Endothelial cell of umbilical vein (primary cell): ENCODE measurements at regions not wholly inside any gene's neighbourhood (a gene's known extent, or its start where the extent isn't known, plus 50 kb on each side); places are given as distances from the start of the nearest gene placed in this dataset.

ENCODE experiments used
- BruUV-seq: library from RNA; stranded (reverse); fragments of 400-500 nt; replicated peaks from 2 replicates; lab custom pipeline; 2021; lab: Mats Ljungman, UMichigan
- CTCF ChIA-PET: fragments of 300-600, 350-600 bp; sonication (Branson Sonifier 250); formaldehyde crosslinking; loops from one replicate; lab custom pipeline; 2021; ENCODE audit warnings: antibody characterized with exemption, inconsistent platforms; lab: Charles Lee
- POLR2A ChIA-PET: fragments of 300-600, 350-600 bp; sonication (Branson Sonifier 250); formaldehyde crosslinking; loops from one replicate; lab custom pipeline; 2021; ENCODE audit warnings: antibody characterized with exemption, inconsistent platforms; lab: Charles Lee
- DNase-seq: peaks from one replicate; pipeline ENCODE4 v3.0.0-alpha.2; 2011; ENCODE audit warnings: low read depth, low spot score
- FAIRE-seq: peaks from 2 replicates; lab custom pipeline; 2011; peaks lifted over from hg19 to GRCh38; lab: Jason Lieb, UNC
- H2AFZ ChIP-seq: 2 replicates; pipeline ENCODE4 v1.6.0; 2012; ENCODE audit warnings: low read depth, low read length, control low read depth, inconsistent platforms
- H3K27ac ChIP-seq: 2 replicates; pipeline ENCODE4 v1.5.1; 2011; ENCODE audit warnings: low read depth, mild to moderate bottlenecking, control low read depth, low read length, moderate library complexity; ENCODE audit not compliant: insufficient read depth
- H3K27me3 ChIP-seq, 2 experiments: 2 replicates each; pipeline versions ENCODE4 v1.6.0 to v1.6.1; 2011; ENCODE audit warnings: low read length in 2 of 2, mixed read lengths in 1 of 2; ENCODE audit not compliant: control insufficient read depth in 2 of 2, insufficient read depth in 2 of 2
- H3K36me3 ChIP-seq, 2 experiments: 2 replicates in 1 of 2; 3 replicates in 1 of 2; pipeline ENCODE4 v1.5.1; 2011; ENCODE audit warnings: low read length in 2 of 2, mild to moderate bottlenecking in 1 of 2, moderate library complexity in 1 of 2; ENCODE audit not compliant: control insufficient read depth in 2 of 2, insufficient read depth in 2 of 2; ENCODE audit errors: extremely low read depth in 1 of 2
- H3K4me1 ChIP-seq: 3 replicates; pipeline ENCODE4 v1.5.1; 2011; ENCODE audit warnings: mild to moderate bottlenecking, low read length; ENCODE audit not compliant: control insufficient read depth, insufficient read depth; ENCODE audit errors: extremely low read depth
- H3K4me2 ChIP-seq: 2 replicates; pipeline ENCODE4 v1.6.1; 2011; ENCODE audit warnings: low read length, control low read depth, mixed read lengths; ENCODE audit not compliant: insufficient read depth
- H3K4me3 ChIP-seq, 3 experiments: fragments of 200-600 bp in 1 of 3; sonication (generic), shearing (Covaris generic) in 1 of 3; replicated peaks in 1 of 3; 2 replicates each; pipeline ENCODE4 v1.5.1; 2011 to 2016; ENCODE audit warnings: control low read depth in 3 of 3, low read length in 3 of 3, mild to moderate bottlenecking in 2 of 3, inconsistent platforms in 1 of 3, low read depth in 1 of 3, moderate library complexity in 1 of 3; ENCODE audit not compliant: insufficient read depth in 1 of 3
- H3K79me2 ChIP-seq: 2 replicates; pipeline ENCODE4 v1.6.0; 2012; ENCODE audit warnings: low read length, inconsistent platforms; ENCODE audit not compliant: control insufficient read depth, insufficient read depth
- H3K9ac ChIP-seq: replicated peaks from 2 replicates; pipeline ENCODE3; 2011; ENCODE audit warnings: low read length, control low read depth; ENCODE audit not compliant: insufficient read depth; ENCODE audit errors: extremely low read depth
- H3K9me1 ChIP-seq: replicated peaks from 3 replicates; pipeline ENCODE4 v1.6.0; 2011; ENCODE audit warnings: mild to moderate bottlenecking, low read length; ENCODE audit not compliant: control insufficient read depth, insufficient read depth; ENCODE audit errors: extremely low read depth
- H3K9me3 ChIP-seq: replicated peaks from 2 replicates; pipeline ENCODE4 v1.5.1; 2012; ENCODE audit warnings: low read length, inconsistent platforms; ENCODE audit not compliant: control insufficient read depth, insufficient read depth
- H4K20me1 ChIP-seq: replicated peaks from 2 replicates; pipeline ENCODE3; 2011; ENCODE audit warnings: mild to moderate bottlenecking, low read length; ENCODE audit not compliant: control insufficient read depth, insufficient read depth; ENCODE audit errors: extremely low read depth
- CTCF ChIP-seq, 2 donors: IDR thresholded peaks; 1 replicate in 1 of 2; 2 replicates in 1 of 2; pipeline ENCODE4 v1.5.1; 2011; ENCODE audit warnings: low read length in 2 of 2, mild to moderate bottlenecking in 2 of 2, moderate library complexity in 2 of 2, control low read depth in 1 of 2, inconsistent platforms in 1 of 2, low read depth in 1 of 2; ENCODE audit not compliant: insufficient read depth in 1 of 2; ENCODE audit errors: extremely low read depth in 1 of 2
- EZH2 ChIP-seq: IDR thresholded peaks from 2 replicates; pipeline ENCODE4 v1.6.1; 2012; ENCODE audit warnings: borderline replicate concordance, low read depth, mild to moderate bottlenecking, moderate library complexity, low read length, inconsistent platforms; ENCODE audit not compliant: severe bottlenecking
- FOS ChIP-seq: IDR thresholded peaks from 2 replicates; pipeline ENCODE4 v1.6.1; 2011; ENCODE audit warnings: mild to moderate bottlenecking, low read length, moderate library complexity, borderline replicate concordance; ENCODE audit not compliant: insufficient read depth
- GATA2 ChIP-seq: IDR thresholded peaks from 2 replicates; pipeline ENCODE4 v1.7.0; 2011; ENCODE audit warnings: low read depth, mild to moderate bottlenecking, moderate library complexity, mixed read lengths, low read length; ENCODE audit not compliant: insufficient read length, insufficient read depth
- JUN ChIP-seq: IDR thresholded peaks from 2 replicates; pipeline ENCODE4 v1.6.1; 2011; ENCODE audit warnings: borderline replicate concordance, low read depth; ENCODE audit not compliant: insufficient read length, insufficient read depth
- MAX ChIP-seq: IDR thresholded peaks from 2 replicates; pipeline ENCODE4 v1.6.1; 2011; ENCODE audit not compliant: insufficient read depth, insufficient read length
- MYC ChIP-seq: IDR thresholded peaks from one replicate; pipeline ENCODE4 v1.6.1; 2011; ENCODE audit warnings: mild to moderate bottlenecking, low read depth, low read length
- POLR2A ChIP-seq: IDR thresholded peaks from 2 replicates; pipeline ENCODE4 v1.6.1; 2012; ENCODE audit warnings: low read depth, mild to moderate bottlenecking, control low read depth, low read length
- POLR2AphosphoS5 ChIP-seq: IDR thresholded peaks from 2 replicates; pipeline ENCODE4 v1.6.1; 2012; ENCODE audit warnings: low read depth, mild to moderate bottlenecking, control low read depth, low read length, moderate library complexity; ENCODE audit not compliant: insufficient read depth
- dilution Hi-C: fragments of 300-500 bp; cut with MboI; formaldehyde crosslinking; loops from one replicate; pipeline ENCODE4 v1.15.0; 2019; ENCODE audit warnings: low sequenced_read_pairs; ENCODE audit not compliant: extremely low pct_ligation_motif_present
- intact Hi-C: fragments of 100-400 bp; cut with micrococcal nuclease; formaldehyde crosslinking; loops from one replicate; pipeline ENCODE4 v1.10.0; 2022

GRCh38 chr5:44659334-44659733 is 149.4 kb upstream of the MRPS30 start:
- no peaks in the 10 kb centered on the region for H3K9me3 ChIP-seq
- no peak for TF ChIP-seq POLR2AphosphoS5
- no peak for TF ChIP-seq MYC
- TF ChIP-seq JUN, result no peak
- TF ChIP-seq FOS, result no peak
- TF ChIP-seq EZH2, result no peak
- no peak for TF ChIP-seq MAX
- no peak for TF ChIP-seq GATA2
- no peak for TF ChIP-seq POLR2A
- no peak for TF ChIP-seq CTCF (IDR thresholded peaks at IDR 0.05; ENCODE audit: extremely low read depth in 1 of 2, insufficient read depth in 1 of 2, low read depth in 1 of 2, low read length in 2 of 2)
- POLR2A ChIA-PET, result no interaction called here
- H3K36me3 ChIP-seq, result no peaks in the 10 kb centered on the region
- H3K9ac ChIP-seq, result no peak overlapping the region
- no peak overlapping the region for H3K4me3 ChIP-seq
- H3K79me2 ChIP-seq, result no peaks in the 10 kb centered on the region
- no peak overlapping the region for H2AFZ ChIP-seq
- DNase-seq (no peak), FAIRE-seq (no peak)
- H3K9me1 ChIP-seq, result no peaks in the 10 kb centered on the region
- no peaks in the 10 kb centered on the region for H3K27me3 ChIP-seq
- no TSS peak for BruUV-seq
- no peaks in the 10 kb centered on the region for H3K4me1 ChIP-seq
- dilution Hi-C loops, result no loop called here
- intact Hi-C loops, result no loop called here
- H3K4me2 ChIP-seq, result no peak overlapping the region
- CTCF ChIA-PET, result no interaction called here
- no peaks in the 10 kb centered on the region for H4K20me1 ChIP-seq
- no peak overlapping the region for H3K27ac ChIP-seq
